ENCODE measurements at regions not wholly inside any gene's neighbourhood (a gene's known extent, or its start where the extent isn't known, plus 50 kb on each side); places are given as distances from the start of the nearest gene placed in this dataset.

- no peaks in the 10 kb centered on the region for H3K36me3 ChIP-seq
- H3K9me3 ChIP-seq: no peaks in the 10 kb centered on the region
- intact Hi-C loops (cut with DNase I): no loop called here
- no peak overlapping the region for H3K27ac ChIP-seq
- no peak for DNase-seq
- H3K4me1 ChIP-seq (ENCODE audit: insufficient read depth): no peaks in the 10 kb centered on the region
- TF ChIP-seq EP300 (IDR thresholded peaks at IDR 0.05) (no peak), POLR2A (IDR thresholded peaks at IDR 0.05) (no peak), CTCF (IDR thresholded peaks at IDR 0.05) (no peak)
- H3K4me3 ChIP-seq: no peak overlapping the region
- no peaks in the 10 kb centered on the region for H3K27me3 ChIP-seq
- 93 to 97% (median 96%) methylated on average over 3 of the region's 3 CpGs for WGBS, 3 donors
Observed at GRCh38 chr18:61657066-61657732, 235.6 kb downstream of the RNF152 start.

- intact Hi-C loops (cut with DNase I): no loop called here
- Histone ChIP-seq H3K27me3 (no peaks in the 10 kb centered on the region), H3K4me3 (no peak overlapping the region), H3K27ac (no peak overlapping the region), H3K9me3 (no peaks in the 10 kb centered on the region), H3K4me1 (ENCODE audit: insufficient read depth) (no peaks in the 10 kb centered on the region), H3K36me3 (no peaks in the 10 kb centered on the region)
- 85 to 87% (median 85%) methylated on average over 2 of the region's 2 CpGs for WGBS, 3 donors
- DNase-seq: no peak
- TF ChIP-seq POLR2A (IDR thresholded peaks at IDR 0.05): no peak
Observed at GRCh38 chr18:61655630-61656029, 237.2 kb downstream of the RNF152 start.

- Histone ChIP-seq H3K36me3 (no peaks in the 10 kb centered on the region), H3K9me3 (no peaks in the 10 kb centered on the region), H3K27me3 (no peaks in the 10 kb centered on the region), H3K4me3 (no peak overlapping the region), H3K27ac (no peak overlapping the region), H3K4me1 (ENCODE audit: insufficient read depth) (peaks cover under 1% of the 10 kb centered on the region)
- intact Hi-C loops (cut with DNase I): no loop called here
- TF ChIP-seq CTCF (IDR thresholded peaks at IDR 0.05): no peak
- TF ChIP-seq POLR2A (IDR thresholded peaks at IDR 0.05): no peak
- no peak for TF ChIP-seq EP300 (IDR thresholded peaks at IDR 0.05)
- no peak for DNase-seq
- 82 to 87% (median 84%) methylated on average over 4 of the region's 4 CpGs for WGBS, 3 donors
Observed at GRCh38 chr18:61653823-61654551, 238.8 kb downstream of the RNF152 start.

GRCh38 chr18:61651880-61652268, 240.9 kb downstream of the RNF152 start:
- Histone ChIP-seq H3K4me1 (ENCODE audit: insufficient read depth) (peaks cover 3% of the 10 kb centered on the region), H3K36me3 (no peaks in the 10 kb centered on the region), H3K4me3 (no peak overlapping the region), H3K27ac (no peak overlapping the region), H3K9me3 (no peaks in the 10 kb centered on the region), H3K27me3 (no peaks in the 10 kb centered on the region)
- 93 to 97% (median 94%) methylated on average over 4 of the region's 4 CpGs for WGBS, 3 donors
- no peak for TF ChIP-seq EP300 (IDR thresholded peaks at IDR 0.05)
- no peak for TF ChIP-seq POLR2A (IDR thresholded peaks at IDR 0.05)
- intact Hi-C loops (cut with DNase I): no loop called here
- no peak for DNase-seq

GRCh38 chr18:61651145-61651879, 241.5 kb downstream of the RNF152 start:
- Histone ChIP-seq H3K27me3 (no peaks in the 10 kb centered on the region), H3K4me1 (ENCODE audit: insufficient read depth) (peaks cover 3% of the 10 kb centered on the region), H3K36me3 (no peaks in the 10 kb centered on the region), H3K4me3 (no peak overlapping the region), H3K9me3 (no peaks in the 10 kb centered on the region), H3K27ac (no peak overlapping the region)
- TF ChIP-seq EP300 (IDR thresholded peaks at IDR 0.05) (no peak), POLR2A (IDR thresholded peaks at IDR 0.05) (no peak), CTCF (IDR thresholded peaks at IDR 0.05) (no peak)
- intact Hi-C loops (cut with DNase I): no loop called here
- 50 to 63% (median 56%) methylated on average over 3 of the region's 3 CpGs for WGBS, 3 donors
- DNase-seq: no peak

All from ovary (tissue), 7 donors.